Adrenal gland (tissue), 9 donors: ENCODE measurements at regions not wholly inside any gene's neighbourhood (a gene's known extent, or its start where the extent isn't known, plus 50 kb on each side); places are given as distances from the start of the nearest gene placed in this dataset.

Experiments
- DNase-seq, 7 donors: peaks; one replicate each; pipeline ENCODE4 v3.0.0-alpha.2; 2019 to 2020
- H3K27ac ChIP-seq, 5 donors: fragments of 200-600 bp; sonication (generic) in 4 of 5; 1 replicate in 3 of 5; 2 replicates in 2 of 5; pipeline versions ENCODE4 v1.5.1 to v1.8.0; 2016 to 2020; ENCODE audit warnings: mild to moderate bottlenecking in 1 of 5
- H3K27me3 ChIP-seq: fragments of 200-600 bp; 2 replicates; pipeline ENCODE4 v1.8.0; 2021
- H3K36me3 ChIP-seq, 2 donors: fragments of 200-600 bp; replicated peaks in 1 of 2; 1 replicate in 1 of 2; 2 replicates in 1 of 2; pipeline versions ENCODE4 v1.5.1 to v1.8.0; 2018 to 2022
- H3K4me1 ChIP-seq, 2 donors: fragments of 200-600 bp; replicated peaks in 1 of 2; 1 replicate in 1 of 2; 2 replicates in 1 of 2; pipeline versions ENCODE4 v1.5.1 to v1.8.0; 2018 to 2021
- H3K4me3 ChIP-seq, 4 donors: fragments of 200-600 bp; sonication (generic) in 3 of 4; one replicate each; pipeline ENCODE4 v1.5.1; 2016 to 2018
- H3K9me3 ChIP-seq, 3 donors: fragments of 200-600 bp; sonication (generic) in 1 of 3; replicated peaks in 1 of 3; 1 replicate in 2 of 3; 2 replicates in 1 of 3; pipeline versions ENCODE4 v1.5.1 to v1.8.0; 2016 to 2021
- POLR2A ChIP-seq, 2 donors: fragments of 450-650 bp; IDR thresholded peaks; one replicate each; pipeline ENCODE4 v1.6.1; 2017; ENCODE audit warnings: antibody characterized with exemption in 2 of 2, mild to moderate bottlenecking in 2 of 2, moderate library complexity in 1 of 2
- WGBS, 4 donors: extraction: QIAGEN DNeasy Blood & Tissue Kit in 2 of 4; methylation state at CpG; one replicate each; pipeline versions ENCODE4 v1.1.5 to v1.1.7; 2013 to 2017; 5-methylcytosine and 5-hydroxymethylcytosine counted together
- intact Hi-C, 2 donors: fragments of 100-400 bp; cut with DNase I; formaldehyde crosslinking; loops; one replicate each; pipeline versions ENCODE4 v1.14.1 to v1.15.0; 2022 to 2023
- TF ChIP-seq, protein P1 (sequence below), 6 experiments: fragments of 450-650 bp in 4 of 6; fragments of 200-600 bp in 2 of 6; sonication (generic) in 1 of 6; IDR thresholded peaks; 1 replicate in 5 of 6; 2 replicates in 1 of 6; pipeline versions ENCODE4 v1.5.1 to v1.8.0; 2016 to 2021; ENCODE audit warnings: antibody characterized with exemption in 6 of 6, mild to moderate bottlenecking in 2 of 6, moderate library complexity in 1 of 6
- donor health status: healthy with polysubstance abuse.
- donor health status: Bipolar disorder and iron deficiency.
- donor health status: DM: yes; HTN: yes; CAD: no.
- donor health status: DM: no; HTN: no; CAD: no.
- donor health status: DM: no; HTN: no; CAD: no.

DNA sequence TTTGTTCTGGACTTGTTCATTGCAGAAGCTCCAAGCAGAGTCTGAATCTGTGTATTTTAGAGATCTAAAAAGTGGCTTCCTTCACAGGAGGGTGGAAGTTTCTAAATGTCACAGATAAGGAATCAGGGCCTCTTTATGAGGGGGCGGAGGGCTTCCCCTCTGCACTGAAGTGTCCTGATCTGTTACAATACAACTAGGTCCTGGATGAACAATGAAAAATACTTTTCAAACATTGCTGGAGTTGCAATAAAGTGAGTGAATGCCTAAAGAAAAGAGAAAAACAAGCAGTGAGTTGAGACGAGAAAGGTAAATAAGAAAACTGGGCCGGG is 179.3 kb upstream of the HDAC4 start:
- H3K27me3 ChIP-seq: no peaks in the 10 kb centered on the region
- no peaks in the 10 kb centered on the region for H3K36me3 ChIP-seq
- H3K27ac ChIP-seq: no peak overlapping the region
- intact Hi-C loops: no loop called here
- H3K4me3 ChIP-seq: no peak overlapping the region
- H3K4me1 ChIP-seq: no peaks in the 10 kb centered on the region
- no peaks in the 10 kb centered on the region for H3K9me3 ChIP-seq
- DNase-seq: no peak
- TF ChIP-seq POLR2A (IDR thresholded peaks at IDR 0.05): no peak
- TF ChIP-seq, protein P1, sequence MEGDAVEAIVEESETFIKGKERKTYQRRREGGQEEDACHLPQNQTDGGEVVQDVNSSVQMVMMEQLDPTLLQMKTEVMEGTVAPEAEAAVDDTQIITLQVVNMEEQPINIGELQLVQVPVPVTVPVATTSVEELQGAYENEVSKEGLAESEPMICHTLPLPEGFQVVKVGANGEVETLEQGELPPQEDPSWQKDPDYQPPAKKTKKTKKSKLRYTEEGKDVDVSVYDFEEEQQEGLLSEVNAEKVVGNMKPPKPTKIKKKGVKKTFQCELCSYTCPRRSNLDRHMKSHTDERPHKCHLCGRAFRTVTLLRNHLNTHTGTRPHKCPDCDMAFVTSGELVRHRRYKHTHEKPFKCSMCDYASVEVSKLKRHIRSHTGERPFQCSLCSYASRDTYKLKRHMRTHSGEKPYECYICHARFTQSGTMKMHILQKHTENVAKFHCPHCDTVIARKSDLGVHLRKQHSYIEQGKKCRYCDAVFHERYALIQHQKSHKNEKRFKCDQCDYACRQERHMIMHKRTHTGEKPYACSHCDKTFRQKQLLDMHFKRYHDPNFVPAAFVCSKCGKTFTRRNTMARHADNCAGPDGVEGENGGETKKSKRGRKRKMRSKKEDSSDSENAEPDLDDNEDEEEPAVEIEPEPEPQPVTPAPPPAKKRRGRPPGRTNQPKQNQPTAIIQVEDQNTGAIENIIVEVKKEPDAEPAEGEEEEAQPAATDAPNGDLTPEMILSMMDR (IDR thresholded peaks at IDR 0.05): no peak
- 91 to 97% (median 93%) methylated on average over 3 of the region's 3 CpGs for WGBS, 4 donors

DNA sequence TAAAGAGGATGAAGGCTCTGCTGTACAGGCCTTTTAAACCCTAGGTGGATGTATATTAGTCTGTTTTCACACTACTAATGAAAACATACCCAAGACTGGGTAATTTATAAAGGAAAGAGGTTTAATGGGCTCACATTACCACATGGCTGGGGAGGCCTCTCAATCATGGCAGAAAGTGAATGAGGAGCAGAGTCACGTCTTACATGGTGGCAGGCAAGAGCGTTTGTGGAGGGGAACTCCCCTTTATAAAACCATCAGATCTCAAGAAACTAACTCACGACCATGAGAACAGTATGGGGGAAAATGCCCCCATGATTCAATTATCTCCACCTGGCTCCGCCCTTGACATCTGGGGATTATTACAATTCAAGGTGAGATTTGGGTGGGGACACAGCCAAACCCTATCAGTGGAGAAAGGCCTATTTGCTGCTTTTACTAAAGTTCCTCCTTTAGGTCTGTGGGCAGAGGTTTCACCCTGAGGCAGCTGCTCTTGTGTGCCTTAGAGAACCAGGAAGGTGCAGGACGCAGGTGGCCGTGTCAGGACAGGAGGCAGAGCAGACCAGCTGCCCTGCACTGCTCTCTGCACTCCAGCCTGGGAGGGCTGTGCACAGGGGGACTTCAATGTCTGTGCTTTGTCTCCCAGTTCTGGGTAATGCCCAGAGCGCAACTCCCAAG is 178.8 kb upstream of the HDAC4 start:
- Histone ChIP-seq H3K4me1 (no peaks in the 10 kb centered on the region), H3K9me3 (no peaks in the 10 kb centered on the region), H3K4me3 (no peak overlapping the region), H3K27ac (no peak overlapping the region), H3K36me3 (no peaks in the 10 kb centered on the region), H3K27me3 (no peaks in the 10 kb centered on the region)
- 90 to 92% (median 92%) methylated on average over 5 to 7 of the region's 7 CpGs for WGBS, 4 donors
- DNase-seq: no peak
- TF ChIP-seq, protein P1 (IDR thresholded peaks at IDR 0.05): no peak
- TF ChIP-seq POLR2A (IDR thresholded peaks at IDR 0.05): no peak
- intact Hi-C loops: no loop called here

DNA sequence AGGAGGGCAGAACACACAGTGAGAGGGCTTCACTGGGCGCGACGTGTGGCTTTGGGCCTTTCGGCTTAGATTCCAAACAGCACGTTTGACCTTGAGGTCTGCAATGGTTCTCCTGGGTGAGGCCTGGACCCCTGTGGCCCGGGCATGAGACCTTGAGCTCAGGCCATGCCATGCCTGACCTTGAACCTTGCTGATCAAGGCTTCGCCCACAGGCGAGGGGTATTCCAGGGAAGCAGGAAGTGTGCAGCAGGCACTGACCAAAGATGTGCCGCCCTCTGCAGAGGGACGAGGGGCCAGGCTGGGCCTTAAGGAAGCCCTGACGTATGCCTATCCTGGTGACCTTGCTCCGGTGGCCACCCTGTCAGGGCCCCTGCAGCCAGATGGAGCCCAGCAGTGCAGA is 178.3 kb upstream of the HDAC4 start:
- Histone ChIP-seq H3K4me1 (no peaks in the 10 kb centered on the region), H3K4me3 (no peak overlapping the region), H3K9me3 (no peaks in the 10 kb centered on the region), H3K27ac (no peak overlapping the region), H3K27me3 (no peaks in the 10 kb centered on the region), H3K36me3 (no peaks in the 10 kb centered on the region)
- no peak for DNase-seq
- 82 to 94% (median 84%) methylated on average over 6 to 12 of the region's 12 CpGs for WGBS, 4 donors
- intact Hi-C loops: no loop called here
- no peak for TF ChIP-seq POLR2A (IDR thresholded peaks at IDR 0.05)
- TF ChIP-seq, protein P1 (IDR thresholded peaks at IDR 0.05): no peak

DNA sequence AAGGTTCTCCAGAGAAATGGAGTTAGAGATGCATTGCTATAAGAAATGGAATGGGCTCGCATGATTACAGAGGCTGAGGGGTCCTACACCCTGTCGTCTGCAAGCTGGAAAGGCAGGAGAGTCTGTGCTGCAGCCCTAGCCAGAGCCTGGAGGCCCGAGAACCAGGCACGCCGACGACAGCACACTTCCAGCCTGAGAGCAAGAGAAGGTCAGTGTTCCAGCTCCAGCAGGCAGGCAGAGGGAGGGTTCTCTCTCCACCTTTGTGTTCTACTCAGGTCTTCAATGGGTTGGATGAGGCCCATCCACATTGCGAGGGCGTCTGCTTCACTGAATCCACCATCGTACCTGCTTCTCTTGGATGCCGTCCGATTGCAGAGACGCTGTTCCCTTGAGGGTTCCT is 177.6 kb upstream of the HDAC4 start:
- 83 to 91% (median 90%) methylated on average over 5 to 12 of the region's 12 CpGs for whole genome bisulfite sequencing, 4 donors
- H3K9me3 ChIP-seq: no peaks in the 10 kb centered on the region
- no peaks in the 10 kb centered on the region for H3K27me3 ChIP-seq
- DNase-seq: no peak
- H3K27ac ChIP-seq: no peak overlapping the region
- H3K4me3 ChIP-seq: no peak overlapping the region
- intact Hi-C loops: no loop called here
- TF ChIP-seq POLR2A (IDR thresholded peaks at IDR 0.05): no peak
- TF ChIP-seq, protein P1 (IDR thresholded peaks at IDR 0.05): no peak
- no peaks in the 10 kb centered on the region for H3K4me1 ChIP-seq
- H3K36me3 ChIP-seq: no peaks in the 10 kb centered on the region
